ENCODE measurements at regions not wholly inside any gene's neighbourhood (a gene's known extent, or its start where the extent isn't known, plus 50 kb on each side); places are given as distances from the start of the nearest gene placed in this dataset.

- CTCF ChIA-PET, result no interaction called here
- no peaks in the 10 kb centered on the region for H3K27me3 Mint-ChIP-seq (ENCODE audit: low read depth)
- H3K36me3 Mint-ChIP-seq (ENCODE audit: low read depth), result no peaks in the 10 kb centered on the region
- no peak overlapping the region for H3K27ac Mint-ChIP-seq
- ATAC-seq, result no peak
- POLR2A ChIA-PET, result no interaction called here
- DNase-seq, result no peak
- no peaks in the 10 kb centered on the region for H3K9me3 Mint-ChIP-seq (ENCODE audit: insufficient read depth)
- no peaks in the 10 kb centered on the region for H3K4me1 Mint-ChIP-seq (ENCODE audit: low read depth)
- no peak overlapping the region for H3K4me3 Mint-ChIP-seq
Measured at GRCh38 chr5:167961731-167962130, 329.7 kb upstream of the WWC1 start.

- H3K27me3 Mint-ChIP-seq (ENCODE audit: low read depth), result no peaks in the 10 kb centered on the region
Measured at GRCh38 chr5:167964529-167964928, 326.9 kb upstream of the WWC1 start.

DNA sequence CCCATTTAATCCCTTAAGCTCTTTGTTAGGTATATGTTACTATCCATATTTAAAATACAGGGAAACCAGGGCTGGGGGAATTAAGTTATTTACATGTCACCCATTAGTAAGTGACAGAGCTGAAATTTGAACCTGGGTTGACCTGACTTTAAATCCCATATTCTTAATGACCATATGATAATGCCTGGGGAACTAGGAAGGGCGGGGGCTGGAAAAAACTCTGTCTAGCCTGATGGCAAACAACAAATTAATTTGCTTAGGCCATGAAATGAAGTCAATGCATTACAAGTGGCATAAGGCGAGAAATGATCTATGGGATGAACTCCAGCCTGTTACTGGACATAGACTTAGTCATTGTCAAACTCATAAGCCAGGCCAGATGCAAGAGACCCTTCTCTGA, 325.7 kb upstream of the WWC1 start:
- H3K27ac Mint-ChIP-seq, result no peak overlapping the region
- no peak for ATAC-seq
- ChIA-PET CTCF (no interaction called here), POLR2A (no interaction called here)
- H3K36me3 Mint-ChIP-seq (ENCODE audit: low read depth), result no peaks in the 10 kb centered on the region
- no peak overlapping the region for H3K4me3 Mint-ChIP-seq
- H3K4me1 Mint-ChIP-seq (ENCODE audit: low read depth), result no peaks in the 10 kb centered on the region
- no peaks in the 10 kb centered on the region for H3K9me3 Mint-ChIP-seq (ENCODE audit: insufficient read depth)
- H3K27me3 Mint-ChIP-seq (ENCODE audit: low read depth), result no peaks in the 10 kb centered on the region
- no peak for DNase-seq

More at GRCh38 chr5:167964529-167964928, 326.9 kb upstream of the WWC1 start:
- Mint-ChIP-seq H3K9me3 (ENCODE audit: insufficient read depth) (no peaks in the 10 kb centered on the region), H3K36me3 (ENCODE audit: low read depth) (no peaks in the 10 kb centered on the region), H3K4me3 (no peak overlapping the region), H3K27ac (no peak overlapping the region), H3K4me1 (ENCODE audit: low read depth) (no peaks in the 10 kb centered on the region)
- DNase-seq (no peak), ATAC-seq (no peak)
- CTCF ChIA-PET, result no interaction called here
- POLR2A ChIA-PET, result no interaction called here

GRCh38 chr5:167966979-167967378, 324.5 kb upstream of the WWC1 start:
- no peaks in the 10 kb centered on the region for H3K36me3 Mint-ChIP-seq (ENCODE audit: low read depth)
- H3K4me1 Mint-ChIP-seq (ENCODE audit: low read depth), result no peaks in the 10 kb centered on the region
- no peak for DNase-seq
- no peaks in the 10 kb centered on the region for H3K9me3 Mint-ChIP-seq (ENCODE audit: insufficient read depth)
- POLR2A ChIA-PET, result interaction anchor here (0.5 kb wide), 1 partner anchor 228 kb away, joined by 3 read pairs; no protein-coding TSS in a partner anchor
- CTCF ChIA-PET, result no interaction called here
- no peak overlapping the region for H3K4me3 Mint-ChIP-seq
- no peaks in the 10 kb centered on the region for H3K27me3 Mint-ChIP-seq (ENCODE audit: low read depth)
- H3K27ac Mint-ChIP-seq, result no peak overlapping the region
- no peak for ATAC-seq

GRCh38 chr5:167967494-167968177, 323.8 kb upstream of the WWC1 start:
- H3K4me3 Mint-ChIP-seq, result no peak overlapping the region
- no peaks in the 10 kb centered on the region for H3K36me3 Mint-ChIP-seq (ENCODE audit: low read depth)
- DNase-seq, result no peak
- POLR2A ChIA-PET, result no interaction called here
- H3K27me3 Mint-ChIP-seq (ENCODE audit: low read depth), result no peaks in the 10 kb centered on the region
- no peak for ATAC-seq
- H3K27ac Mint-ChIP-seq, result no peak overlapping the region
- H3K4me1 Mint-ChIP-seq (ENCODE audit: low read depth), result no peaks in the 10 kb centered on the region
- CTCF ChIA-PET, result no interaction called here
- no peaks in the 10 kb centered on the region for H3K9me3 Mint-ChIP-seq (ENCODE audit: insufficient read depth)

- ChIA-PET CTCF (no interaction called here), POLR2A (no interaction called here)
- Mint-ChIP-seq H3K4me3 (no peak overlapping the region), H3K27me3 (ENCODE audit: low read depth) (no peaks in the 10 kb centered on the region), H3K27ac (no peak overlapping the region), H3K9me3 (ENCODE audit: insufficient read depth) (no peaks in the 10 kb centered on the region), H3K4me1 (ENCODE audit: low read depth) (no peaks in the 10 kb centered on the region), H3K36me3 (ENCODE audit: low read depth) (no peaks in the 10 kb centered on the region)
- ATAC-seq (no peak), DNase-seq (no peak)
Measured at GRCh38 chr5:167968837-167969236, 322.6 kb upstream of the WWC1 start.

GRCh38 chr5:167969998-167970397, 321.4 kb upstream of the WWC1 start:
- ChIA-PET CTCF (no interaction called here), POLR2A (no interaction called here)
- no peaks in the 10 kb centered on the region for H3K9me3 Mint-ChIP-seq (ENCODE audit: insufficient read depth)
- ATAC-seq (no peak), DNase-seq (no peak)
- no peaks in the 10 kb centered on the region for H3K27me3 Mint-ChIP-seq (ENCODE audit: low read depth)
- H3K4me1 Mint-ChIP-seq (ENCODE audit: low read depth), result no peaks in the 10 kb centered on the region
- H3K4me3 Mint-ChIP-seq, result no peak overlapping the region
- no peaks in the 10 kb centered on the region for H3K36me3 Mint-ChIP-seq (ENCODE audit: low read depth)
- H3K27ac Mint-ChIP-seq, result no peak overlapping the region

GRCh38 chr5:167971706-167972105, 319.7 kb upstream of the WWC1 start:
- no peaks in the 10 kb centered on the region for H3K4me1 Mint-ChIP-seq (ENCODE audit: low read depth)
- no peak overlapping the region for H3K27ac Mint-ChIP-seq
- no peaks in the 10 kb centered on the region for H3K36me3 Mint-ChIP-seq (ENCODE audit: low read depth)
- POLR2A ChIA-PET, result no interaction called here
- no peak overlapping the region for H3K4me3 Mint-ChIP-seq
- H3K27me3 Mint-ChIP-seq (ENCODE audit: low read depth), result no peaks in the 10 kb centered on the region
- DNase-seq (no peak), ATAC-seq (no peak)
- no peaks in the 10 kb centered on the region for H3K9me3 Mint-ChIP-seq (ENCODE audit: insufficient read depth)
- CTCF ChIA-PET, result no interaction called here

- POLR2A ChIA-PET, result no interaction called here
- H3K9me3 Mint-ChIP-seq (ENCODE audit: insufficient read depth), result no peaks in the 10 kb centered on the region
- no peaks in the 10 kb centered on the region for H3K27me3 Mint-ChIP-seq (ENCODE audit: low read depth)
- no peak for ATAC-seq
- no peak overlapping the region for H3K4me3 Mint-ChIP-seq
- no peaks in the 10 kb centered on the region for H3K36me3 Mint-ChIP-seq (ENCODE audit: low read depth)
- CTCF ChIA-PET, result no interaction called here
- H3K27ac Mint-ChIP-seq, result no peak overlapping the region
- H3K4me1 Mint-ChIP-seq (ENCODE audit: low read depth), result no peaks in the 10 kb centered on the region
- no peak for DNase-seq
Measured at GRCh38 chr5:167973126-167973525, 318.3 kb upstream of the WWC1 start.

GRCh38 chr5:167984951-167985350, 306.5 kb upstream of the WWC1 start:
- Mint-ChIP-seq H3K27ac (no peak overlapping the region), H3K4me1 (ENCODE audit: low read depth) (no peaks in the 10 kb centered on the region), H3K4me3 (no peak overlapping the region), H3K27me3 (ENCODE audit: low read depth) (no peaks in the 10 kb centered on the region), H3K9me3 (ENCODE audit: insufficient read depth) (no peaks in the 10 kb centered on the region), H3K36me3 (ENCODE audit: low read depth) (no peaks in the 10 kb centered on the region)
- ChIA-PET CTCF (no interaction called here), POLR2A (no interaction called here)
- no peak for ATAC-seq
- no peak for DNase-seq

DNA sequence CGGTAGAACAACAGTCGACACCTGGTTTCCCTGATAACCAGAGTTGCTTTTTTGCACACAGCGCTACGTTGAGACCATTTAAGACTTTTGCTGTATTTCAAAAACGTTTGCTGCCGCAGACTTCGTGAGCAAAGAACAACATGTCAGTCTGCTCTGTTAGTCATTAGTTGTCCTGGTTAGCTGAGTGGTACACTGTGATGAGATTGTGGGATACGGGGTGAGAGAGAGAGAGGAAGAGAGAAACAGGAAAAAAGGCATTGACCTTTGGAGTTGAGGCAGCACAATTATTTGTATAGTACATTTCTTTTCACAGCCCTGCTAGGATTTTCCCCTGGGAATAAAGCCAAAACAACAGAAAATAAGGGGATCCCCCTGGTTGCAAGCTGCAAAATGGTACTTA, 306.1 kb upstream of the WWC1 start:
- Mint-ChIP-seq H3K36me3 (ENCODE audit: low read depth) (no peaks in the 10 kb centered on the region), H3K4me3 (no peak overlapping the region), H3K27ac (no peak overlapping the region), H3K27me3 (ENCODE audit: low read depth) (no peaks in the 10 kb centered on the region), H3K4me1 (ENCODE audit: low read depth) (no peaks in the 10 kb centered on the region), H3K9me3 (ENCODE audit: insufficient read depth) (no peaks in the 10 kb centered on the region)
- no peak for DNase-seq
- ChIA-PET CTCF (no interaction called here), POLR2A (no interaction called here)
- ATAC-seq, result no peak

DNA sequence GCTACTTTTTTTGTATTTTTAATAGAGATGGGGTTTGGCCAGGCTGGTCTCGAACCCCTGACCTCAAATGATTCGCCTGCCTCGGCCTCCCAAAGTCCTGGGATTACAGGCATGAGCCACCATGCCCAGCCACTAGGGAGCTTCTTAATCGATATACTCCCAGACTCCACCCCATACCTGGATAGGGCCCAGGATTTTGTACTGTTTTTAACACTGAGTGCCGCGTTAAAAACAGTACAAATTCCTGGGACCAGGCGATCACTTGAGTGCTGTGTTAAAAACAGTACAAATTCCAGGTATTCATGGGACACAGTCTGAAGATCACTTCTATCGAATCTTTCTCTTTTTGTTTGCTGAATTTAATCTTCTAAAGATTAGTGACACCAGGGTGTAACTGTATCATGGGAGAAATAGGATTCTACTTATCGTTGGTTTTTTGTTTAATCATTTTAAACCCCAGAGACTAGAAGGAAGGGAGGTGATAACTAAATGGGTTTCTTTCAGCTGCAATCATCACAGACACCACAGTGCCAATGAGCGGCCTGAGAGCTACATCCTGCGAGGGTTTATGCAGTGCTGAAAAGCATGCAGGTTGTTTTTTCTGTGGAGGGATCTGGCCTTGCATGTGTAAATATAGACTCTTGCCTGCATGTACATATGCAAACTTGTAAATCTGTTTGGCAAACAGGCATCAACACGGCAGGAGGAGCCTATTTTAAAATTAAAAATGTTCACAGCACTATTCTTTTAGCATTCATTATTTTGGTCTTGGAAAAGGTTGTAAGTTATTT, 303.8 kb upstream of the WWC1 start:
- no peak overlapping the region for H3K27ac Mint-ChIP-seq
- no peaks in the 10 kb centered on the region for H3K4me1 Mint-ChIP-seq (ENCODE audit: low read depth)
- no peaks in the 10 kb centered on the region for H3K9me3 Mint-ChIP-seq (ENCODE audit: insufficient read depth)
- DNase-seq (no peak), ATAC-seq (no peak)
- no peaks in the 10 kb centered on the region for H3K27me3 Mint-ChIP-seq (ENCODE audit: low read depth)
- ChIA-PET CTCF (no interaction called here), POLR2A (no interaction called here)
- H3K4me3 Mint-ChIP-seq, result no peak overlapping the region
- H3K36me3 Mint-ChIP-seq (ENCODE audit: low read depth), result no peaks in the 10 kb centered on the region

DNA sequence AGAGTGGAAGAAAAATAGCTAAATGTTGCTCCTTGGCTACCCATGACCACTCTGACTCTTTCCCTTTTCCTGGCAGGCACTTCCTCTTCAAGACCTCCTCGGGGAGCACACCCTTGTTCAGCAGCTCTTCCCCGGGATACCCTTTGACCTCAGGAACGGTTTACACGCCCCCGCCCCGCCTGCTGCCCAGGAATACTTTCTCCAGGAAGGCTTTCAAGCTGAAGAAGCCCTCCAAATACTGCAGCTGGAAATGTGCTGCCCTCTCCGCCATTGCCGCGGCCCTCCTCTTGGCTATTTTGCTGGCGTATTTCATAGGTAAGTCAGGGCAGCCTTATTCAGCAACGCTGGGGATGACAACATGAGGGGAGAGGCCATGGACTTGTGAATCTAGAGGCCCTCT, 298.6 kb upstream of the WWC1 start:
- no peaks in the 10 kb centered on the region for H3K4me1 Mint-ChIP-seq (ENCODE audit: low read depth)
- ATAC-seq (no peak), DNase-seq (no peak)
- ChIA-PET CTCF (no interaction called here), POLR2A (no interaction called here)
- no peaks in the 10 kb centered on the region for H3K36me3 Mint-ChIP-seq (ENCODE audit: low read depth)
- no peaks in the 10 kb centered on the region for H3K9me3 Mint-ChIP-seq (ENCODE audit: insufficient read depth)
- no peak overlapping the region for H3K27ac Mint-ChIP-seq
- no peak overlapping the region for H3K4me3 Mint-ChIP-seq
- H3K27me3 Mint-ChIP-seq (ENCODE audit: low read depth), result no peaks in the 10 kb centered on the region

Data from activated CD8-positive, alpha-beta T cell treated with anti-CD3 and anti-CD28 coated beads, Interleukin-2, amount 10 ng/mL, durations not matched to agents 7 days and 5 days (primary cell).